Panc1 (cell line): ENCODE measurements at regions not wholly inside any gene's neighbourhood (a gene's known extent, or its start where the extent isn't known, plus 50 kb on each side); places are given as distances from the start of the nearest gene placed in this dataset.

ENCODE experiments used
- ATAC-seq: fragments of 200-7000 bp; cut with Tn5 transposase; 2 replicates; pipeline ENCODE4 v1.9.1; 2020; ENCODE audit warnings: mild to moderate bottlenecking, moderate library complexity
- BruUV-seq: library from RNA; stranded (reverse); fragments of 400-500 nt; replicated peaks from 2 replicates; lab custom pipeline; 2021; lab: Mats Ljungman, UMichigan
- CTCF ChIA-PET: fragments of 300-600 bp; sonication (Branson Sonifier 250); formaldehyde crosslinking; loops from one replicate; lab custom pipeline; 2022; ENCODE audit warnings: antibody characterized with exemption; lab: Charles Lee
- POLR2A ChIA-PET: fragments of 300-600 bp; sonication (Branson Sonifier 250); formaldehyde crosslinking; loops from one replicate; lab custom pipeline; 2022; ENCODE audit warnings: antibody characterized with exemption; lab: Charles Lee
- DNase-seq: peaks from one replicate; pipeline ENCODE4 v3.0.0-alpha.2; 2010; ENCODE audit warnings: low read depth, low spot score
- H3K27ac ChIP-seq: 2 replicates; pipeline ENCODE4 v1.5.1; 2011; ENCODE audit warnings: mild to moderate bottlenecking, low read length, inconsistent platforms
- H3K27me3 ChIP-seq: fragments of 200-500 bp; sonication (Bioruptor generic); 2 replicates; pipeline ENCODE4 v1.6.0; 2014; ENCODE audit warnings: low read length, inconsistent platforms; ENCODE audit not compliant: control insufficient read depth, insufficient read depth
- H3K36me3 ChIP-seq: fragments of 200-500 bp; sonication (Bioruptor generic); 2 replicates; pipeline ENCODE4 v1.5.1; 2014; ENCODE audit warnings: inconsistent platforms, mild to moderate bottlenecking, low read length, moderate library complexity; ENCODE audit not compliant: control insufficient read depth, insufficient read depth
- H3K4me1 ChIP-seq: 2 replicates; pipeline ENCODE4 v1.5.1; 2011; ENCODE audit warnings: inconsistent platforms, mild to moderate bottlenecking, low read length, moderate library complexity; ENCODE audit not compliant: control insufficient read depth, insufficient read depth
- H3K4me3 ChIP-seq, 2 experiments: 2 replicates each; pipeline ENCODE4 v1.5.1; 2011 to 2012; ENCODE audit warnings: low read depth in 2 of 2, low read length in 2 of 2, mild to moderate bottlenecking in 2 of 2, inconsistent platforms in 1 of 2, moderate library complexity in 1 of 2
- H3K9me3 ChIP-seq: fragments of 200-500 bp; sonication (Bioruptor generic); 2 replicates; pipeline ENCODE4 v1.5.1; 2014; ENCODE audit warnings: low read depth, mild to moderate bottlenecking, inconsistent platforms, low read length, moderate library complexity; ENCODE audit not compliant: control insufficient read depth, insufficient read depth
- POLR2AphosphoS5 ChIP-seq: IDR thresholded peaks from 2 replicates; pipeline ENCODE4 v1.6.1; 2012; ENCODE audit warnings: mild to moderate bottlenecking, low read depth, low read length, moderate library complexity
- SIN3A ChIP-seq: IDR thresholded peaks from 2 replicates; pipeline ENCODE4 v1.6.1; 2012; ENCODE audit warnings: low read depth, mild to moderate bottlenecking, low read length, moderate library complexity, borderline replicate concordance; ENCODE audit not compliant: insufficient read depth
- TCF7L2 ChIP-seq: IDR thresholded peaks from 2 replicates; pipeline ENCODE4 v1.6.1; 2011; ENCODE audit warnings: mild to moderate bottlenecking, low read depth, low read length, inconsistent platforms
- in situ Hi-C: cut with HindIII; loops from 2 replicates; pipeline ENCODE4 v1.10.0; 2016; ENCODE audit warnings: low sequenced_read_pairs, low pct_unique_long_range_greater_than_20kb
- intact Hi-C: fragments of 100-400 bp; cut with micrococcal nuclease; formaldehyde crosslinking; loops from one replicate; pipeline ENCODE4 v1.10.0; 2022; ENCODE audit not compliant: unreplicated experiment
- TF ChIP-seq, protein P1 (sequence below): fragments of 450-650 bp; IDR thresholded peaks from 2 replicates; pipeline ENCODE4 v1.5.1; 2017; ENCODE audit warnings: mild to moderate bottlenecking
- TF ChIP-seq, protein P2 (sequence below), 2 experiments: IDR thresholded peaks; 2 replicates each; pipeline ENCODE4 v1.6.1; 2011 to 2012; ENCODE audit warnings: low read depth in 2 of 2, control low read depth in 1 of 2, low read length in 1 of 2, mild to moderate bottlenecking in 1 of 2, moderate library complexity in 1 of 2; ENCODE audit not compliant: insufficient read depth in 1 of 2

DNA sequence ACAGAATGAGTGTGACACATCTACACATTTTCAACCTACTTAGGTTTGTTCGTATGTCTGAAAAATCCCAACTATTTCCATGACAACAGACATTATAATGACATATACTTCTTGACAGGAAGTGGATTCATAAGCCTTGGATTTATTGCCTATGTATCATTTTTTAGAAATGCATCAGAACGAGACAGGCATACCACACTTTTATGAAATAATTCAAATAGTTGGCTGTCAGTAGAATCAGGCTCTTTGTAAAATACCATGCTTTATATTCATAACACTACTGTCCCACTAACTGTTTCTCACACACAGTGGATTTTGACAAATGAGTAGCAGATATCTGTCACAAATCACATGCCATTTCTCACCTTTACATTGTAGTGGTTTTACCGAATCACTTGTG, 173.2 kb downstream of the BEND2 start:
- ChIA-PET POLR2A (no interaction called here), CTCF (no interaction called here)
- no TSS peak for BruUV-seq
- Histone ChIP-seq H3K27me3 (no peaks in the 10 kb centered on the region), H3K4me3 (no peak overlapping the region), H3K9me3 (no peaks in the 10 kb centered on the region), H3K36me3 (no peaks in the 10 kb centered on the region), H3K27ac (no peak overlapping the region), H3K4me1 (no peaks in the 10 kb centered on the region)
- DNase-seq (no peak), ATAC-seq (no peak)
- in situ Hi-C loops = no loop called here
- no peak for TF ChIP-seq POLR2AphosphoS5
- TF ChIP-seq TCF7L2 = no peak
- TF ChIP-seq, protein P1, sequence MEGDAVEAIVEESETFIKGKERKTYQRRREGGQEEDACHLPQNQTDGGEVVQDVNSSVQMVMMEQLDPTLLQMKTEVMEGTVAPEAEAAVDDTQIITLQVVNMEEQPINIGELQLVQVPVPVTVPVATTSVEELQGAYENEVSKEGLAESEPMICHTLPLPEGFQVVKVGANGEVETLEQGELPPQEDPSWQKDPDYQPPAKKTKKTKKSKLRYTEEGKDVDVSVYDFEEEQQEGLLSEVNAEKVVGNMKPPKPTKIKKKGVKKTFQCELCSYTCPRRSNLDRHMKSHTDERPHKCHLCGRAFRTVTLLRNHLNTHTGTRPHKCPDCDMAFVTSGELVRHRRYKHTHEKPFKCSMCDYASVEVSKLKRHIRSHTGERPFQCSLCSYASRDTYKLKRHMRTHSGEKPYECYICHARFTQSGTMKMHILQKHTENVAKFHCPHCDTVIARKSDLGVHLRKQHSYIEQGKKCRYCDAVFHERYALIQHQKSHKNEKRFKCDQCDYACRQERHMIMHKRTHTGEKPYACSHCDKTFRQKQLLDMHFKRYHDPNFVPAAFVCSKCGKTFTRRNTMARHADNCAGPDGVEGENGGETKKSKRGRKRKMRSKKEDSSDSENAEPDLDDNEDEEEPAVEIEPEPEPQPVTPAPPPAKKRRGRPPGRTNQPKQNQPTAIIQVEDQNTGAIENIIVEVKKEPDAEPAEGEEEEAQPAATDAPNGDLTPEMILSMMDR = no peak
- no peak for TF ChIP-seq SIN3A
- TF ChIP-seq, protein P2, sequence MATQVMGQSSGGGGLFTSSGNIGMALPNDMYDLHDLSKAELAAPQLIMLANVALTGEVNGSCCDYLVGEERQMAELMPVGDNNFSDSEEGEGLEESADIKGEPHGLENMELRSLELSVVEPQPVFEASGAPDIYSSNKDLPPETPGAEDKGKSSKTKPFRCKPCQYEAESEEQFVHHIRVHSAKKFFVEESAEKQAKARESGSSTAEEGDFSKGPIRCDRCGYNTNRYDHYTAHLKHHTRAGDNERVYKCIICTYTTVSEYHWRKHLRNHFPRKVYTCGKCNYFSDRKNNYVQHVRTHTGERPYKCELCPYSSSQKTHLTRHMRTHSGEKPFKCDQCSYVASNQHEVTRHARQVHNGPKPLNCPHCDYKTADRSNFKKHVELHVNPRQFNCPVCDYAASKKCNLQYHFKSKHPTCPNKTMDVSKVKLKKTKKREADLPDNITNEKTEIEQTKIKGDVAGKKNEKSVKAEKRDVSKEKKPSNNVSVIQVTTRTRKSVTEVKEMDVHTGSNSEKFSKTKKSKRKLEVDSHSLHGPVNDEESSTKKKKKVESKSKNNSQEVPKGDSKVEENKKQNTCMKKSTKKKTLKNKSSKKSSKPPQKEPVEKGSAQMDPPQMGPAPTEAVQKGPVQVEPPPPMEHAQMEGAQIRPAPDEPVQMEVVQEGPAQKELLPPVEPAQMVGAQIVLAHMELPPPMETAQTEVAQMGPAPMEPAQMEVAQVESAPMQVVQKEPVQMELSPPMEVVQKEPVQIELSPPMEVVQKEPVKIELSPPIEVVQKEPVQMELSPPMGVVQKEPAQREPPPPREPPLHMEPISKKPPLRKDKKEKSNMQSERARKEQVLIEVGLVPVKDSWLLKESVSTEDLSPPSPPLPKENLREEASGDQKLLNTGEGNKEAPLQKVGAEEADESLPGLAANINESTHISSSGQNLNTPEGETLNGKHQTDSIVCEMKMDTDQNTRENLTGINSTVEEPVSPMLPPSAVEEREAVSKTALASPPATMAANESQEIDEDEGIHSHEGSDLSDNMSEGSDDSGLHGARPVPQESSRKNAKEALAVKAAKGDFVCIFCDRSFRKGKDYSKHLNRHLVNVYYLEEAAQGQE (IDR thresholded peaks at IDR 0.05; ENCODE audit: insufficient read depth in 1 of 2, low read depth in 2 of 2, low read length in 1 of 2) = no peak
- intact Hi-C loops = no loop called here

GRCh38 chrX:18045436-18045835, 175.2 kb downstream of the BEND2 start:
- Histone ChIP-seq H3K9me3 (no peaks in the 10 kb centered on the region), H3K27me3 (no peaks in the 10 kb centered on the region), H3K36me3 (no peaks in the 10 kb centered on the region), H3K4me3 (no peak overlapping the region), H3K4me1 (no peaks in the 10 kb centered on the region), H3K27ac (no peak overlapping the region)
- ChIA-PET POLR2A (no interaction called here), CTCF (no interaction called here)
- ATAC-seq = no peak
- BruUV-seq = no TSS peak
- DNase-seq = no peak
- TF ChIP-seq, protein P1 = no peak
- no peak for TF ChIP-seq POLR2AphosphoS5
- intact Hi-C loops = no loop called here
- in situ Hi-C loops = no loop called here
